Pancreas (tissue), 10 donors: ENCODE measurements at regions not wholly inside any gene's neighbourhood (a gene's known extent, or its start where the extent isn't known, plus 50 kb on each side); places are given as distances from the start of the nearest gene placed in this dataset.

Experiments used
- ATAC-seq, 4 donors: fragments of 200-7000 bp; cut with Tn5 transposase; one replicate each; pipeline versions ENCODE4 v1.8.0 to v1.9.1; 2020; ENCODE audit warnings: mild to moderate bottlenecking in 4 of 4, moderate library complexity in 4 of 4
- DNase-seq, 6 donors: peaks; one replicate each; pipeline ENCODE4 v3.0.0-alpha.2; 2020
- FAIRE-seq: peaks from 2 replicates; lab custom pipeline; 2012; peaks lifted over from hg19 to GRCh38; lab: Jason Lieb, UNC
- H3K27ac ChIP-seq, 4 donors: fragments of 200-600 bp; sonication (generic); 1 replicate in 3 of 4; 2 replicates in 1 of 4; pipeline versions ENCODE4 v1.5.0 to v1.8.0; 2020
- H3K27me3 ChIP-seq, 4 donors: fragments of 200-600 bp; one replicate each; pipeline ENCODE4 v1.8.0; 2021
- H3K36me3 ChIP-seq, 3 donors: fragments of 200-600 bp; sonication (generic) in 1 of 3; one replicate each; pipeline versions ENCODE4 v1.5.0 to v1.8.0; 2020 to 2021
- H3K4me1 ChIP-seq, 3 donors: fragments of 200-600 bp; one replicate each; pipeline ENCODE4 v1.8.0; 2021
- H3K4me3 ChIP-seq, 4 donors: fragments of 200-600 bp; sonication (generic) in 2 of 4; one replicate each; pipeline versions ENCODE4 v1.5.0 to v1.8.0; 2020 to 2021
- H3K9me3 ChIP-seq, 4 donors: fragments of 200-600 bp; one replicate each; pipeline ENCODE4 v1.8.0; 2021
- CTCF ChIP-seq, 4 donors: fragments of 200-600 bp; sonication (generic) in 3 of 4; IDR thresholded peaks; one replicate each; pipeline versions ENCODE4 v1.5.0 to v1.8.0; 2021; ENCODE audit warnings: antibody characterized with exemption in 4 of 4
- WGBS, 2 donors: extraction: QIAGEN DNeasy Blood & Tissue Kit; methylation state at CpG; one replicate each; pipeline ENCODE4 v1.1.7; 2013; 5-methylcytosine and 5-hydroxymethylcytosine counted together
- intact Hi-C, 3 donors: fragments of 100-400 bp; cut with DNase I; formaldehyde crosslinking; loops; one replicate each; pipeline versions ENCODE4 v1.11.1 to v1.14.2; 2022
- donor health status: healthy with polysubstance abuse.
- donor health status: DM: no; HTN: no; CAD: no; lungs with moderate emphysema.
- donor health status: DM: no; HTN: no; CAD: no.
- donor health status: control.
- donor health status: control.
- donor health status: Bipolar disorder and iron deficiency.
- donor health status: DM: yes; HTN: yes; CAD: no.
- donor health status: DM: no; HTN: no; CAD: no.
- donor health status: DM: no; HTN: no; CAD: no.
- donor health status: DM: yes; HTN: yes; CAD: no.

- no peak for DNase-seq
- Histone ChIP-seq H3K27me3 (no peaks in the 10 kb centered on the region), H3K36me3 (no peaks in the 10 kb centered on the region), H3K27ac (no peak overlapping the region), H3K4me3 (no peak overlapping the region), H3K9me3 (no peaks in the 10 kb centered on the region), H3K4me1 (no peaks in the 10 kb centered on the region)
- ATAC-seq, result no peak
- no peak for FAIRE-seq
- no peak for TF ChIP-seq CTCF (IDR thresholded peaks at IDR 0.05)
- 56 to 61% methylated on average over 6 of the region's 6 CpGs for WGBS, 2 donors
- intact Hi-C loops, result no loop called here
These were observed 181.0 kb downstream of the TFAP2C start for GRCh38 chr20:56810141-56810540.

GRCh38 chr20:56815796-56816195, 186.7 kb downstream of the TFAP2C start:
- H3K4me3 ChIP-seq, result no peak overlapping the region
- no peaks in the 10 kb centered on the region for H3K36me3 ChIP-seq
- H3K4me1 ChIP-seq, result no peaks in the 10 kb centered on the region
- H3K27ac ChIP-seq, result no peak overlapping the region
- no peak for ATAC-seq
- no peak for DNase-seq
- TF ChIP-seq CTCF (IDR thresholded peaks at IDR 0.05), result no peak
- FAIRE-seq, result no peak
- no peaks in the 10 kb centered on the region for H3K9me3 ChIP-seq
- intact Hi-C loops, result no loop called here
- WGBS, 2 donors, result 25% methylated on average over 6 of the region's 6 CpGs
- no peaks in the 10 kb centered on the region for H3K27me3 ChIP-seq

- FAIRE-seq, result no peak
- intact Hi-C loops, result no loop called here
- no peaks in the 10 kb centered on the region for H3K36me3 ChIP-seq
- ATAC-seq, result no peak
- no peaks in the 10 kb centered on the region for H3K4me1 ChIP-seq
- H3K4me3 ChIP-seq, result no peak overlapping the region
- no peak for TF ChIP-seq CTCF (IDR thresholded peaks at IDR 0.05)
- H3K9me3 ChIP-seq, result no peaks in the 10 kb centered on the region
- no peak for DNase-seq
- no peak overlapping the region for H3K27ac ChIP-seq
- WGBS, 2 donors, result 48 to 57% methylated on average over 7 of the region's 7 CpGs
- no peaks in the 10 kb centered on the region for H3K27me3 ChIP-seq
These were observed 187.2 kb downstream of the TFAP2C start for GRCh38 chr20:56816349-56816748.

GRCh38 chr20:56817780-56818675, 188.9 kb downstream of the TFAP2C start:
- WGBS, 2 donors, result 61 to 77% methylated on average over 6 of the region's 6 CpGs
- Histone ChIP-seq H3K27me3 (no peaks in the 10 kb centered on the region), H3K27ac (no peak overlapping the region), H3K36me3 (no peaks in the 10 kb centered on the region), H3K4me3 (no peak overlapping the region), H3K4me1 (no peaks in the 10 kb centered on the region), H3K9me3 (no peaks in the 10 kb centered on the region)
- no peak for DNase-seq
- intact Hi-C loops, result no loop called here
- TF ChIP-seq CTCF (IDR thresholded peaks at IDR 0.05), result no peak
- no peak for ATAC-seq
- FAIRE-seq, result no peak

GRCh38 chr20:56820984-56821383, 191.9 kb downstream of the TFAP2C start:
- 43 to 68% methylated on average over 3 of the region's 3 CpGs for WGBS, 2 donors
- Histone ChIP-seq H3K27ac (no peak overlapping the region), H3K4me1 (no peaks in the 10 kb centered on the region), H3K36me3 (no peaks in the 10 kb centered on the region), H3K9me3 (no peaks in the 10 kb centered on the region), H3K27me3 (no peaks in the 10 kb centered on the region), H3K4me3 (no peak overlapping the region)
- no peak for TF ChIP-seq CTCF (IDR thresholded peaks at IDR 0.05)
- intact Hi-C loops, result no loop called here
- ATAC-seq (no peak), DNase-seq (no peak), FAIRE-seq (no peak)
